ENCODE measurements at regions not wholly inside any gene's neighbourhood (a gene's known extent, or its start where the extent isn't known, plus 50 kb on each side); places are given as distances from the start of the nearest gene placed in this dataset.
"Not testable (repeated sequence)": the region's sequence is repeated elsewhere in the genome, so short reads cannot be mapped to it uniquely, and the experiment has no call there.

GRCh38 chr2:34677119-34677531, 1078.0 kb upstream of the FAM98A start:
- H3K36me3 ChIP-seq (ENCODE audit: control insufficient read depth in 4 of 4, insufficient read depth in 4 of 4, low read length in 3 of 4); POLR2A ChIA-PET; H3K27ac ChIP-seq (ENCODE audit: insufficient read depth in 1 of 2, low read depth in 1 of 2, low read length in 2 of 2, poor library complexity in 1 of 2, severe bottlenecking in 2 of 2); H3K4me3 ChIP-seq (ENCODE audit: control insufficient read depth in 1 of 7, extremely low read depth in 1 of 7, insufficient read depth in 4 of 7, low read depth in 2 of 7, low read length in 6 of 7); H3K4me1 ChIP-seq (ENCODE audit: control extremely low read depth in 1 of 4, control insufficient read depth in 4 of 4, insufficient read depth in 4 of 4, low read length in 3 of 4); DNase-seq; CTCF ChIA-PET; H3K27me3 ChIP-seq (replicated peaks in 2 of 5; ENCODE audit: control insufficient read depth in 4 of 5, insufficient read depth in 5 of 5, low read length in 4 of 5); H3K9me3 ChIP-seq (ENCODE audit: control extremely low read depth in 1 of 5, control insufficient read depth in 4 of 5, insufficient read depth in 2 of 5, low read depth in 1 of 5, low read length in 4 of 5): not testable (repeated sequence)
- 81% methylated on average over 2 of the region's 3 CpGs for WGBS (ENCODE audit: insufficient coverage)

- no peak for DNase-seq
- H3K27ac ChIP-seq (ENCODE audit: insufficient read depth in 1 of 2, low read depth in 1 of 2, low read length in 2 of 2, poor library complexity in 1 of 2, severe bottlenecking in 2 of 2), result no peak overlapping the region
- no peaks in the 10 kb centered on the region for H3K4me1 ChIP-seq (ENCODE audit: control extremely low read depth in 1 of 4, control insufficient read depth in 4 of 4, insufficient read depth in 4 of 4, low read length in 3 of 4)
- H3K27me3 ChIP-seq (replicated peaks in 2 of 5; ENCODE audit: control insufficient read depth in 4 of 5, insufficient read depth in 5 of 5, low read length in 4 of 5), result no peaks in the 10 kb centered on the region
- no peaks in the 10 kb centered on the region for H3K9me3 ChIP-seq (ENCODE audit: control extremely low read depth in 1 of 5, control insufficient read depth in 4 of 5, insufficient read depth in 2 of 5, low read depth in 1 of 5, low read length in 4 of 5)
- ChIA-PET CTCF (no interaction called here), POLR2A (no interaction called here)
- no peak overlapping the region for H3K4me3 ChIP-seq (ENCODE audit: control insufficient read depth in 1 of 7, extremely low read depth in 1 of 7, insufficient read depth in 4 of 7, low read depth in 2 of 7, low read length in 6 of 7)
- no peaks in the 10 kb centered on the region for H3K36me3 ChIP-seq (ENCODE audit: control insufficient read depth in 4 of 4, insufficient read depth in 4 of 4, low read length in 3 of 4)
- WGBS (ENCODE audit: insufficient coverage), result 93% methylated on average over 3 of the region's 3 CpGs
Observed at GRCh38 chr2:34670482-34670881, 1071.4 kb upstream of the FAM98A start.

GRCh38 chr2:34666821-34667220, 1067.7 kb upstream of the FAM98A start:
- DNase-seq, result no peak

GRCh38 chr2:34664266-34664665, 1065.2 kb upstream of the FAM98A start:
- Histone ChIP-seq H3K27me3 (replicated peaks in 2 of 5; ENCODE audit: control insufficient read depth in 4 of 5, insufficient read depth in 5 of 5, low read length in 4 of 5) (no peaks in the 10 kb centered on the region), H3K36me3 (ENCODE audit: control insufficient read depth in 4 of 4, insufficient read depth in 4 of 4, low read length in 3 of 4) (no peaks in the 10 kb centered on the region), H3K27ac (ENCODE audit: insufficient read depth in 1 of 2, low read depth in 1 of 2, low read length in 2 of 2, poor library complexity in 1 of 2, severe bottlenecking in 2 of 2) (no peak overlapping the region), H3K9me3 (ENCODE audit: control extremely low read depth in 1 of 5, control insufficient read depth in 4 of 5, insufficient read depth in 2 of 5, low read depth in 1 of 5, low read length in 4 of 5) (no peaks in the 10 kb centered on the region), H3K4me3 (ENCODE audit: control insufficient read depth in 1 of 7, extremely low read depth in 1 of 7, insufficient read depth in 4 of 7, low read depth in 2 of 7, low read length in 6 of 7) (no peak overlapping the region), H3K4me1 (ENCODE audit: control extremely low read depth in 1 of 4, control insufficient read depth in 4 of 4, insufficient read depth in 4 of 4, low read length in 3 of 4) (no peaks in the 10 kb centered on the region)
- ChIA-PET POLR2A (no interaction called here), CTCF (no interaction called here)
- WGBS (ENCODE audit: insufficient coverage), result 100% methylated on average over 1 of the region's 3 CpGs
- no peak for DNase-seq

More at GRCh38 chr2:34666821-34667220, 1067.7 kb upstream of the FAM98A start:
- Histone ChIP-seq H3K4me1 (ENCODE audit: control extremely low read depth in 1 of 4, control insufficient read depth in 4 of 4, insufficient read depth in 4 of 4, low read length in 3 of 4) (no peaks in the 10 kb centered on the region), H3K27me3 (replicated peaks in 2 of 5; ENCODE audit: control insufficient read depth in 4 of 5, insufficient read depth in 5 of 5, low read length in 4 of 5) (no peaks in the 10 kb centered on the region), H3K4me3 (ENCODE audit: control insufficient read depth in 1 of 7, extremely low read depth in 1 of 7, insufficient read depth in 4 of 7, low read depth in 2 of 7, low read length in 6 of 7) (no peak overlapping the region), H3K9me3 (ENCODE audit: control extremely low read depth in 1 of 5, control insufficient read depth in 4 of 5, insufficient read depth in 2 of 5, low read depth in 1 of 5, low read length in 4 of 5) (no peaks in the 10 kb centered on the region), H3K36me3 (ENCODE audit: control insufficient read depth in 4 of 4, insufficient read depth in 4 of 4, low read length in 3 of 4) (no peaks in the 10 kb centered on the region), H3K27ac (ENCODE audit: insufficient read depth in 1 of 2, low read depth in 1 of 2, low read length in 2 of 2, poor library complexity in 1 of 2, severe bottlenecking in 2 of 2) (no peak overlapping the region)
- POLR2A ChIA-PET, result no interaction called here
- WGBS (ENCODE audit: insufficient coverage), result 96% methylated on average over 3 of the region's 4 CpGs
- CTCF ChIA-PET, result no interaction called here

GRCh38 chr2:34663314-34663713, 1064.2 kb upstream of the FAM98A start:
- no peak overlapping the region for H3K27ac ChIP-seq (ENCODE audit: insufficient read depth in 1 of 2, low read depth in 1 of 2, low read length in 2 of 2, poor library complexity in 1 of 2, severe bottlenecking in 2 of 2)
- no peaks in the 10 kb centered on the region for H3K36me3 ChIP-seq (ENCODE audit: control insufficient read depth in 4 of 4, insufficient read depth in 4 of 4, low read length in 3 of 4)
- H3K4me3 ChIP-seq (ENCODE audit: control insufficient read depth in 1 of 7, extremely low read depth in 1 of 7, insufficient read depth in 4 of 7, low read depth in 2 of 7, low read length in 6 of 7), result no peak overlapping the region
- H3K4me1 ChIP-seq (ENCODE audit: control extremely low read depth in 1 of 4, control insufficient read depth in 4 of 4, insufficient read depth in 4 of 4, low read length in 3 of 4), result no peaks in the 10 kb centered on the region
- H3K9me3 ChIP-seq (ENCODE audit: control extremely low read depth in 1 of 5, control insufficient read depth in 4 of 5, insufficient read depth in 2 of 5, low read depth in 1 of 5, low read length in 4 of 5), result no peaks in the 10 kb centered on the region
- ChIA-PET CTCF (no interaction called here), POLR2A (no interaction called here)
- WGBS (ENCODE audit: insufficient coverage), result no CpG with 5 or more reads among the region's 2 CpGs
- H3K27me3 ChIP-seq (replicated peaks in 2 of 5; ENCODE audit: control insufficient read depth in 4 of 5, insufficient read depth in 5 of 5, low read length in 4 of 5), result no peaks in the 10 kb centered on the region
- DNase-seq, result no peak

GRCh38 chr2:34660741-34661140, 1061.6 kb upstream of the FAM98A start:
- CTCF ChIA-PET, result no interaction called here
- POLR2A ChIA-PET, result no interaction called here
- no peaks in the 10 kb centered on the region for H3K27me3 ChIP-seq (replicated peaks in 2 of 5; ENCODE audit: control insufficient read depth in 4 of 5, insufficient read depth in 5 of 5, low read length in 4 of 5)

GRCh38 chr2:34656632-34657031, 1057.5 kb upstream of the FAM98A start:
- no peak overlapping the region for H3K27ac ChIP-seq (ENCODE audit: insufficient read depth in 1 of 2, low read depth in 1 of 2, low read length in 2 of 2, poor library complexity in 1 of 2, severe bottlenecking in 2 of 2)
- ChIA-PET POLR2A (no interaction called here), CTCF (no interaction called here)
- no peaks in the 10 kb centered on the region for H3K4me1 ChIP-seq (ENCODE audit: control extremely low read depth in 1 of 4, control insufficient read depth in 4 of 4, insufficient read depth in 4 of 4, low read length in 3 of 4)
- no peak for DNase-seq
- no peaks in the 10 kb centered on the region for H3K9me3 ChIP-seq (ENCODE audit: control extremely low read depth in 1 of 5, control insufficient read depth in 4 of 5, insufficient read depth in 2 of 5, low read depth in 1 of 5, low read length in 4 of 5)
- H3K36me3 ChIP-seq (ENCODE audit: control insufficient read depth in 4 of 4, insufficient read depth in 4 of 4, low read length in 3 of 4), result no peaks in the 10 kb centered on the region
- H3K27me3 ChIP-seq (replicated peaks in 2 of 5; ENCODE audit: control insufficient read depth in 4 of 5, insufficient read depth in 5 of 5, low read length in 4 of 5), result no peaks in the 10 kb centered on the region
- WGBS (ENCODE audit: insufficient coverage), result 46% methylated on average over 3 of the region's 3 CpGs
- H3K4me3 ChIP-seq (ENCODE audit: control insufficient read depth in 1 of 7, extremely low read depth in 1 of 7, insufficient read depth in 4 of 7, low read depth in 2 of 7, low read length in 6 of 7), result no peak overlapping the region

More at GRCh38 chr2:34660741-34661140, 1061.6 kb upstream of the FAM98A start:
- Histone ChIP-seq H3K9me3 (ENCODE audit: control extremely low read depth in 1 of 5, control insufficient read depth in 4 of 5, insufficient read depth in 2 of 5, low read depth in 1 of 5, low read length in 4 of 5) (no peaks in the 10 kb centered on the region), H3K36me3 (ENCODE audit: control insufficient read depth in 4 of 4, insufficient read depth in 4 of 4, low read length in 3 of 4) (no peaks in the 10 kb centered on the region), H3K27ac (ENCODE audit: insufficient read depth in 1 of 2, low read depth in 1 of 2, low read length in 2 of 2, poor library complexity in 1 of 2, severe bottlenecking in 2 of 2) (no peak overlapping the region), H3K4me3 (ENCODE audit: control insufficient read depth in 1 of 7, extremely low read depth in 1 of 7, insufficient read depth in 4 of 7, low read depth in 2 of 7, low read length in 6 of 7) (no peak overlapping the region), H3K4me1 (ENCODE audit: control extremely low read depth in 1 of 4, control insufficient read depth in 4 of 4, insufficient read depth in 4 of 4, low read length in 3 of 4) (no peaks in the 10 kb centered on the region)
- DNase-seq, result no peak
- WGBS (ENCODE audit: insufficient coverage), result 90% methylated on average over 2 of the region's 4 CpGs

All from common myeloid progenitor, CD34-positive (primary cell).